Stimulated activated naive CD8-positive, alpha-beta T cell treated with anti-CD3 and anti-CD28 coated beads, Interleukin-15, amount 100 ng/mL, for 72 hours (primary cell): ENCODE measurements at regions not wholly inside any gene's neighbourhood (a gene's known extent, or its start where the extent isn't known, plus 50 kb on each side); places are given as distances from the start of the nearest gene placed in this dataset.

Source experiments
- ATAC-seq: fragments of 150-1000 bp; cut with Tn5 transposase; 2 replicates; pipeline ENCODE4 v1.10.0; 2021; ENCODE audit warnings: mild to moderate bottlenecking, moderate library complexity
- DNase-seq, 2 donors: peaks; one replicate each; pipeline ENCODE4 v3.0.0; 2021 to 2022
- H3K27ac Mint-ChIP-seq, 2 donors: one replicate each; pipeline ENCODE4 v1.8.0; 2022; ENCODE audit warnings: mild to moderate bottlenecking in 2 of 2, mixed read lengths in 2 of 2, moderate library complexity in 2 of 2
- H3K27me3 Mint-ChIP-seq: one replicate; pipeline ENCODE4 v1.8.0; 2022; ENCODE audit warnings: mixed read lengths
- H3K4me1 Mint-ChIP-seq: one replicate; pipeline ENCODE4 v1.8.0; 2022; ENCODE audit warnings: mild to moderate bottlenecking, mixed read lengths
- H3K4me3 Mint-ChIP-seq, 2 donors: one replicate each; pipeline ENCODE4 v1.8.0; 2022; ENCODE audit warnings: mild to moderate bottlenecking in 2 of 2, mixed read lengths in 2 of 2, moderate library complexity in 1 of 2
- H3K9me3 Mint-ChIP-seq, 2 donors: one replicate each; pipeline ENCODE4 v1.8.0; 2022; ENCODE audit warnings: mixed read lengths in 2 of 2

DNA sequence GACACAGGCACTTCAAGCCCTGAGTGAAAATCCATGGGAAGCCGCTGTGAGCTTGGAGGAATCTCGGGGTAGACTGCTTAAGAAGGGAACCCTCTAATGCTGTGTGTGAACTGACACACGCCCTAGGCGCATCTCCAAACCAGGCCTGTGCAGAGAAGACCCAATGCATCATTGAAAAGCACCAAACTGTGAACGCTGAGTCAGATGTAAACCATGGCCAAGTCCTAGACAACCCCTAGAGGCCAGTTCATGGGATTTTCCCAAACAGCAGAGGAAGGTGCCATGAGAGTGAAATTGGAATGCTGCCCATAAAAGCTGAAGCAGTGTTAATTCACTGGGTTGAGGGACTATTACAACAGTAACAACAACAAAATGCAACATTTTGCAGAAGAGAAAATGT lies 296.5 kb downstream of the SMOC2 start:
- ATAC-seq = no peak
- H3K9me3 Mint-ChIP-seq = peaks cover 0 to 9% of the 10 kb centered on the region in 2 donors
- DNase-seq = no peak
- no peaks in the 10 kb centered on the region for H3K27me3 Mint-ChIP-seq
- H3K4me3 Mint-ChIP-seq = no peak overlapping the region
- no peaks in the 10 kb centered on the region for H3K4me1 Mint-ChIP-seq
- no peak overlapping the region for H3K27ac Mint-ChIP-seq

DNA sequence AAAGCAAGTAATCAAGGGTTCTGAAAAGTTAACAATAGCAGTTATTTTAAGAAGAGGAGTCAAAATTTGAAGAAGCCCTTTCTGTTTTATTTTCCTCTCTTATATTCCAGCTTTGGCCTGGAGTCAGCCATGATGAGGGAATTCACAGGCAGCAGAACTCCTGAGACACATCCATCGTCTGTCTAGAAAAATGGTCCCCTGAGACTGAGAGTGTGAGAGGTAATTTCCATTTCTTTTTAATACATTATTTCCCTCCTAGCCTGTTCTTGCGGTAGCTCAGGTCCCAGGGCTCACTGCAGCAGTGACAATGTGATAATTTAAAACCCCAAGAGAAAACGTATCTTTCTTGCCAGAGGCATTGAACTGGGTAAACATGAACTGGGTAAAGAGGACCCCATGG lies 296.0 kb downstream of the SMOC2 start:
- ATAC-seq = no peak
- Mint-ChIP-seq H3K4me1 (no peaks in the 10 kb centered on the region), H3K4me3 (no peak overlapping the region), H3K9me3 (peaks cover 0 to 9% of the 10 kb centered on the region in 2 donors), H3K27me3 (no peaks in the 10 kb centered on the region), H3K27ac (no peak overlapping the region)
- no peak for DNase-seq

DNA sequence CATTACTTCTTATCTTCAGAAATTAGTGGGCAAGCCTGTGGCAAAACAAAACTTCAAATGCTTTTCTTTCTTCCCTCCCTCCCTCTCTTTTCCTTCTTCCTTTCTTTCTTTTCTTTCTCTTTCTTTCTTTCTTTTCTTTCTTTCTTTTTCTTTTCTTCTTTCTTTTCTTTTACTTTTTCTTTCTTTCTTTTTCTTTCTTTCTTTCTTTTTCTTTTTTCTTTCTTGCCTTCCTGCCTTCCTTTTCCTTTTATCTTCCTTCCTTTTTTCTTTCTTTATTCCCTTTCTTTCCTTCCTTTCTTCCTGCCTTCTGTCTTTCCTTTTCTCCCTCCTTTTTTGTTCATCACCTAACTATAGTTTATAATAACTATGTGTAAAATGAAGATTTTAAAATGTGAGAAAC lies 295.1 kb downstream of the SMOC2 start:
- Mint-ChIP-seq H3K27ac (no peak overlapping the region), H3K4me3 (no peak overlapping the region), H3K27me3 (peaks cover 5% of the 10 kb centered on the region), H3K9me3 (peaks cover 0 to 9% of the 10 kb centered on the region in 2 donors), H3K4me1 (no peaks in the 10 kb centered on the region)
- DNase-seq (no peak), ATAC-seq (no peak)

GRCh38 chr6:168735268-168735949 lies 294.4 kb downstream of the SMOC2 start:
- ATAC-seq = no peak
- Mint-ChIP-seq H3K9me3 (peaks cover 0 to 9% of the 10 kb centered on the region in 2 donors), H3K4me1 (no peaks in the 10 kb centered on the region), H3K4me3 (no peak overlapping the region), H3K27ac (no peak overlapping the region), H3K27me3 (peaks cover 7% of the 10 kb centered on the region)
- no peak for DNase-seq

- peaks cover 0 to 9% of the 10 kb centered on the region in 2 donors for H3K9me3 Mint-ChIP-seq
- ATAC-seq (no peak), DNase-seq (no peak)
- no peaks in the 10 kb centered on the region for H3K4me1 Mint-ChIP-seq
- H3K27ac Mint-ChIP-seq = no peak overlapping the region
- H3K27me3 Mint-ChIP-seq = peaks cover 15% of the 10 kb centered on the region
- H3K4me3 Mint-ChIP-seq = no peak overlapping the region
These were observed 293.5 kb downstream of the SMOC2 start for GRCh38 chr6:168734523-168734922.

- no peak overlapping the region for H3K27ac Mint-ChIP-seq
- no peak for ATAC-seq
- H3K4me3 Mint-ChIP-seq = no peak overlapping the region
These were observed 291.7 kb downstream of the SMOC2 start for GRCh38 chr6:168732676-168733075.

DNA sequence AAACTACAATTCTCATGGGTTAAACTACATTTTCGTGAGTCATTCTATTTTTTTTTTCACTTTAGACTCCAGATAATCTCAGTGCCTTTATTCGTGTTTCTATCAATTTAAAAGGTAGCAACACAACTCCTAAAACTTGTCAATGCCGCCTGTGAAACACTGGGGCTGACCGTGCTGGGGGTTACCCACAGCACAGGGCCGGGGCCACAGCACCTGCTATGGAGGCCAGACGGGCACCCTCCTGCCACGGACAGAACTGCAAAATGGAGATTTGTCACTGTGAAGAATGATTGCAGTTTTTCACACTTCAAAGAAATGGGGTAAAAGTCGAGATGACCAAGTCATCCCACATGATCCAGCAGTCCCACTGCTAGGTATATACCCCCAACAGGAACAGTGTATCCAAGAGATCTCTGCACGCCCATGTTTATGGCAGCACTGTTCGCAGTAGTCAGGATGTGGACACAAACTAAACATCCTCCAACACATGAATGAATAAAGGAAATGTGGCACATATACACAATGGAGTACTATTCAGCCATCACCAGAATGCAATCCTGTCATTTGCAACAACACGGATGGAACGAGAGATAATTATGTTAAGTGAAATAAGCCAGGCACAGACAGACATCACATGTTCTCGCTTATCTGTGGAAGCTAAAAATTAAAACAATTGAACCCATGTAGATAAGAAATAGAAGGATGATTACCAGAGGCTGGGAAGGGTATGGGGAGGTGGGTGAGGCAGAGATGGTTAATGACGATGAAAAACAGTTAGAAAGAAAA lies 290.1 kb downstream of the SMOC2 start:
- Mint-ChIP-seq H3K4me3 (no peak overlapping the region), H3K27ac (peak overlapping the region in 1 of 2 donors; percentile 15), H3K4me1 (no peaks in the 10 kb centered on the region), H3K27me3 (peaks cover 15% of the 10 kb centered on the region), H3K9me3 (no peaks in the 10 kb centered on the region)
- DNase-seq = no peak
- no peak for ATAC-seq

More at GRCh38 chr6:168732676-168733075, 291.7 kb downstream of the SMOC2 start:
- H3K4me1 Mint-ChIP-seq = no peaks in the 10 kb centered on the region
- peaks cover 15% of the 10 kb centered on the region for H3K27me3 Mint-ChIP-seq
- DNase-seq = no peak
- H3K9me3 Mint-ChIP-seq = peaks cover 0 to 9% of the 10 kb centered on the region in 2 donors

GRCh38 chr6:168728056-168728455 lies 287.1 kb downstream of the SMOC2 start:
- Mint-ChIP-seq H3K27me3 (peaks cover 15% of the 10 kb centered on the region), H3K9me3 (no peaks in the 10 kb centered on the region), H3K4me1 (no peaks in the 10 kb centered on the region), H3K4me3 (no peak overlapping the region), H3K27ac (no peak overlapping the region)
- no peak for ATAC-seq
- DNase-seq = no peak

GRCh38 chr6:168726312-168726856 lies 285.4 kb downstream of the SMOC2 start:
- peaks cover 13% of the 10 kb centered on the region for H3K27me3 Mint-ChIP-seq
- no peak overlapping the region for H3K27ac Mint-ChIP-seq
- DNase-seq = no peak
- no peaks in the 10 kb centered on the region for H3K9me3 Mint-ChIP-seq
- no peaks in the 10 kb centered on the region for H3K4me1 Mint-ChIP-seq
- no peak overlapping the region for H3K4me3 Mint-ChIP-seq
- ATAC-seq = no peak

DNA sequence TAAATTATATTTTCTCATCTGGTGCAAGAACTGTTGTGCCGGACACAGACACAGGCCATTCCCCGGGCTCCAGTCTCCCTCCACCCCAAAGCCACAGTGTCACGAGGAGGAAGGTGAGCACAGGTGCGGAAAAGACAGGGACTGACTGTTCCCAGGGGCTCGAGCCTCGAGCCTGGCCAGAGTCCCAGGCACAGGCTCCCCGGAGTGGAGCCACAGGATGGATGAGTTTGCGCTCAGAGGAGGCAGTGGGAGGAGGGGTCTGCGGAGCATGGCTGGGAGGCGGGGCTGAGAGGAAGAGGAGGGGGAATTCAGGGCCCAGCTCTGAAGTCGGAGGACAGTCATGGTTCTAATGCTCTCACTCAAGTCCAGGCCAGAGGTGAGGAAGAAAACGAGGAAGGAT lies 284.8 kb downstream of the SMOC2 start:
- DNase-seq = no peak
- Mint-ChIP-seq H3K27ac (no peak overlapping the region), H3K9me3 (no peaks in the 10 kb centered on the region), H3K4me1 (no peaks in the 10 kb centered on the region), H3K27me3 (peaks cover 8% of the 10 kb centered on the region), H3K4me3 (no peak overlapping the region)
- no peak for ATAC-seq

GRCh38 chr6:168724669-168725570 lies 283.9 kb downstream of the SMOC2 start:
- Mint-ChIP-seq H3K9me3 (no peaks in the 10 kb centered on the region), H3K4me1 (no peaks in the 10 kb centered on the region), H3K27me3 (peaks cover 3% of the 10 kb centered on the region), H3K27ac (peak overlapping the region; percentile 54 to 81), H3K4me3 (no peak overlapping the region)
- ATAC-seq (no peak), DNase-seq (no peak)

DNA sequence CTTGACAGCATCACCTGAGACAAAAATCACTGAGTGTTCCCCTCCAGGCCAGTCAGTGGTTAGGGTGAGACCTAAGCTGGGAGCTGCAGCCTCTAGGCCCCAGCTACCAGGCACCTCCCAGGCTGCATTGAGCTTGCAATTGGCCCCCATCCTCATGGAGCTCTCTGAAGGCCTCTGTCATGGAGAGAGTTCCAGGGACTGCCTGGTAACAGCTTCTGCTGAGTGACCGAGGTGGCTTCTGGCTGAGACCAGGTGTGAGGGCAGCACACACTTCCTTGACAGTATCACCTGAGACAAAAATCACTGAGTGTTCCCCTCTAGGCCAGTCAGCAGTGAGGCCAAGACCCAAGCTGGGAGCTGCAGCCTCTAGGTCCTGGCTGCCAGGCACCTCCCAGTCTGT lies 283.0 kb downstream of the SMOC2 start:
- ATAC-seq = no peak

DNA sequence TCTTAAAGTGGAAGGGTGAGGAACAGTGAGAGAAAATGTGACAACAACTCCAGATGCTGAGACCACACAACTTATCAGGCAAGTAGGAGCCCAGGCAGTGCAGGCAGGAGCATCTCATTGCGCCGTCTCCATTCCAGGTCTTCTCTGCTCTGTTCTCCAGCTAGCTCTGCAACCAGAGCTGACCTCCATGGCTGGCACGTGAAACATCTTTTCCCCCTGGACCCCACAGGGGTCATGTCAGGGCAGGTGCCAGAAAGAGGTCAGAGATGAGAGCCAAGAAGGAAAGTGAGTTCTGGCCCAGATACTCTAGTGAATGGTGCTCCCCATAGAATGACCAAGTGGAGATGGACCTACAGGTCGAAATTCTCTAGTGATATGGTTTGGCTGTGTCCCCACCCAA lies 281.4 kb downstream of the SMOC2 start:
- no peak overlapping the region for H3K27ac Mint-ChIP-seq
- H3K9me3 Mint-ChIP-seq = no peaks in the 10 kb centered on the region
- no peaks in the 10 kb centered on the region for H3K4me1 Mint-ChIP-seq
- DNase-seq (no peak), ATAC-seq (no peak)
- no peak overlapping the region for H3K4me3 Mint-ChIP-seq
- H3K27me3 Mint-ChIP-seq = no peaks in the 10 kb centered on the region

More for the DNA sequence above, 283.0 kb downstream of the SMOC2 start:
- no peak for DNase-seq
- Mint-ChIP-seq H3K9me3 (no peaks in the 10 kb centered on the region), H3K27ac (no peak overlapping the region), H3K4me3 (no peak overlapping the region), H3K27me3 (no peaks in the 10 kb centered on the region), H3K4me1 (no peaks in the 10 kb centered on the region)

GRCh38 chr6:168721571-168721970 lies 280.6 kb downstream of the SMOC2 start:
- Mint-ChIP-seq H3K27ac (no peak overlapping the region), H3K4me3 (no peak overlapping the region), H3K9me3 (no peaks in the 10 kb centered on the region), H3K27me3 (no peaks in the 10 kb centered on the region), H3K4me1 (no peaks in the 10 kb centered on the region)
- ATAC-seq (no peak), DNase-seq (no peak)

DNA sequence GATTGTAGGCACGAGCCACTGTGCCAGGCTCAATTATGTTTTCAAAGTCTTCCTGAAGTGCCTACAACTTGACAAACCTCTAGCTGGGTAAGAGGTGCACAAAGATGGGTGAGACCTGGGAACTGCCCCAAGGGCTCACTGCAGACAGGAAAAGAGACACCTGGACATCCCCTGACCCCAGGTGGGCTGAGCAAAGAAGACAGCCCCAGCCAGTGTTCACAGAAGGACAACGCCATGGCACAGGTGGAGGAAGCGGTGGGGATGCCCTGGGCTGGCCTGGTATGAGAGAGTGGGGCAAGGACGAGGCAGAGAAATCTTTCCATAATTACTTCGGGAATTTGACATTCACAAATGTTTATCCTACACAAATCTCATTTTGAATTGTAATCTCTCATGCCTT lies 278.9 kb downstream of the SMOC2 start:
- Mint-ChIP-seq H3K4me3 (no peak overlapping the region), H3K27me3 (no peaks in the 10 kb centered on the region), H3K9me3 (no peaks in the 10 kb centered on the region), H3K4me1 (no peaks in the 10 kb centered on the region), H3K27ac (no peak overlapping the region)
- DNase-seq = no peak
- ATAC-seq = no peak
